Astrocyte of the spinal cord (primary cell): ENCODE measurements at regions not wholly inside any gene's neighbourhood (a gene's known extent, or its start where the extent isn't known, plus 50 kb on each side); places are given as distances from the start of the nearest gene placed in this dataset.

Source experiments
- DNase-seq: peaks from one replicate; pipeline ENCODE4 v3.0.0; 2011; ENCODE audit warnings: low read depth, low spot score
- H3K4me3 ChIP-seq: 2 replicates; pipeline ENCODE4 v1.5.1; 2011; ENCODE audit warnings: low read depth, mild to moderate bottlenecking, low read length, moderate library complexity
- CTCF ChIP-seq: IDR thresholded peaks from 2 replicates; pipeline ENCODE4 v1.5.1; 2012; ENCODE audit warnings: low read depth, mild to moderate bottlenecking, low read length, inconsistent platforms
- in situ Hi-C: cut with HindIII; loops from 2 replicates; pipeline ENCODE4 v1.10.0; 2017; ENCODE audit warnings: low sequenced_read_pairs

- no peak overlapping the region for H3K4me3 ChIP-seq
- no peak for TF ChIP-seq CTCF
- in situ Hi-C loops: no loop called here
- DNase-seq: no peak
These were observed 58.1 kb upstream of the SEC61G start for GRCh38 chr7:54817152-54817551.

- no peak for DNase-seq
- no peak overlapping the region for H3K4me3 ChIP-seq
- in situ Hi-C loops: no loop called here
- no peak for TF ChIP-seq CTCF
These were observed 64.8 kb upstream of the SEC61G start for GRCh38 chr7:54823776-54824175.

- in situ Hi-C loops: no loop called here
- TF ChIP-seq CTCF: no peak
- H3K4me3 ChIP-seq: no peak overlapping the region
- DNase-seq: no peak
These were observed 65.6 kb upstream of the SEC61G start for GRCh38 chr7:54824655-54825054.

GRCh38 chr7:54825368-54825767 is 66.4 kb upstream of the SEC61G start:
- in situ Hi-C loops: no loop called here
- no peak overlapping the region for H3K4me3 ChIP-seq
- no peak for DNase-seq
- no peak for TF ChIP-seq CTCF

- in situ Hi-C loops: no loop called here
- no peak for TF ChIP-seq CTCF
- no peak overlapping the region for H3K4me3 ChIP-seq
- DNase-seq: no peak
These were observed 68.7 kb upstream of the SEC61G start for GRCh38 chr7:54827734-54828133.

GRCh38 chr7:54831046-54831643 is 72.1 kb upstream of the SEC61G start:
- no peak for TF ChIP-seq CTCF
- no peak for DNase-seq
- no peak overlapping the region for H3K4me3 ChIP-seq
- in situ Hi-C loops: no loop called here
